ENCODE measurements at regions not wholly inside any gene's neighbourhood (a gene's known extent, or its start where the extent isn't known, plus 50 kb on each side); places are given as distances from the start of the nearest gene placed in this dataset.

DNA sequence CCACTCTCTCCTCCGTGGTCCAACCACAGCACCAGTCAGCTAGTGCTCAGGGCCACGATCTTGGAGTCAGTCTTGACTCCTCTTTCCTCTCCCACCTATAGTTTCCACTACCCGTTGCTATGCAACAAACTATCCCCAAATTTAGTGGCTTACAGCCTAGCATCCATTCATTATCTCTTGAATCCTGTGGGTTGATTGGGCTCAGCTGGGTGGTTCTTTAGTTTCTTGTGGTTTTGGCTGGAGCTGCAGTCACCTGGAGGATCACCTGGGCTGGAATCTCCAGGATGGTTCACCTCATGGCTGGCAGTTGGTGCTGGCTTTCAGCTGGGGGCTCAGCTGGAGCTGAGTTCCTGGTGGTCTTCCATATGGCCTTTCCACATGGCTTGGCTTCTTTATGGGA is 149.9 kb downstream of the ASB1 start:
- TF ChIP-seq, protein P1, sequence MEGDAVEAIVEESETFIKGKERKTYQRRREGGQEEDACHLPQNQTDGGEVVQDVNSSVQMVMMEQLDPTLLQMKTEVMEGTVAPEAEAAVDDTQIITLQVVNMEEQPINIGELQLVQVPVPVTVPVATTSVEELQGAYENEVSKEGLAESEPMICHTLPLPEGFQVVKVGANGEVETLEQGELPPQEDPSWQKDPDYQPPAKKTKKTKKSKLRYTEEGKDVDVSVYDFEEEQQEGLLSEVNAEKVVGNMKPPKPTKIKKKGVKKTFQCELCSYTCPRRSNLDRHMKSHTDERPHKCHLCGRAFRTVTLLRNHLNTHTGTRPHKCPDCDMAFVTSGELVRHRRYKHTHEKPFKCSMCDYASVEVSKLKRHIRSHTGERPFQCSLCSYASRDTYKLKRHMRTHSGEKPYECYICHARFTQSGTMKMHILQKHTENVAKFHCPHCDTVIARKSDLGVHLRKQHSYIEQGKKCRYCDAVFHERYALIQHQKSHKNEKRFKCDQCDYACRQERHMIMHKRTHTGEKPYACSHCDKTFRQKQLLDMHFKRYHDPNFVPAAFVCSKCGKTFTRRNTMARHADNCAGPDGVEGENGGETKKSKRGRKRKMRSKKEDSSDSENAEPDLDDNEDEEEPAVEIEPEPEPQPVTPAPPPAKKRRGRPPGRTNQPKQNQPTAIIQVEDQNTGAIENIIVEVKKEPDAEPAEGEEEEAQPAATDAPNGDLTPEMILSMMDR (IDR thresholded peaks at IDR 0.05; ENCODE audit: insufficient read depth, low read length, poor library complexity, severe bottlenecking), result no peak
- no peak for TF ChIP-seq EZH2phosphoT487 (conservative IDR thresholded peaks at IDR 0.05; ENCODE audit: low read length)
